ENCODE measurements at regions not wholly inside any gene's neighbourhood (a gene's known extent, or its start where the extent isn't known, plus 50 kb on each side); places are given as distances from the start of the nearest gene placed in this dataset.

DNA sequence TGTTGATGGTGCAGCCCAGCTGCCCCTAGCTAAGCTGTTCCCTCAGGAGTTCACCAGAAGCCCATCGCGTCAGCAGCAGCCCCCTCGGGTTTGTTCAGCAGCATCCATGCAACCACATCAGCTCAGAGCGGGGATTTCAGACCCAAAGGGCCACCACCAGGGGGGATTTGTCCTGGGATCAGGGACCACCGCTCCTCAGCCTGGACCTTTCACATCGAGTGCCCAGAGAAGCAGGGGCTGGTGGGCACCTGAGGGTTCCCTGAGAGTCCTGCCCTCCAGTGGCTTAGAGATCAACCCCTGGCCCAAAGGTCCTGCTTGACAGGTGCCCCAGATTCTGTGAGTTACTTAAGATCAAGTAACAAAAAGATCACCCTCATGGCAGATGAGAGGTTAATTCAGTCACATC lies 65.9 kb upstream of the C14orf180 start:
- TF ChIP-seq POLR2A (IDR thresholded peaks at IDR 0.05; ENCODE audit: low read length) = no peak
- no peak for TF ChIP-seq GATA1 (IDR thresholded peaks at IDR 0.05; ENCODE audit: low read depth, low read length)

All from erythroblast (primary cell).